Astrocyte of the cerebellum (primary cell): ENCODE measurements at regions not wholly inside any gene's neighbourhood (a gene's known extent, or its start where the extent isn't known, plus 50 kb on each side); places are given as distances from the start of the nearest gene placed in this dataset.
"Not testable (repeated sequence)": the region's sequence is repeated elsewhere in the genome, so short reads cannot be mapped to it uniquely, and the experiment has no call there.

Experiments
- DNase-seq: peaks from one replicate; pipeline ENCODE4 v3.0.0-alpha.2; 2011; ENCODE audit warnings: low read depth
- H3K4me3 ChIP-seq: 2 replicates; pipeline ENCODE4 v1.5.1; 2011; ENCODE audit warnings: mild to moderate bottlenecking, low read depth, low read length, moderate library complexity
- CTCF ChIP-seq: IDR thresholded peaks from 2 replicates; pipeline ENCODE4 v1.5.1; 2012; ENCODE audit warnings: low read length, low read depth, moderate library complexity, mild to moderate bottlenecking; ENCODE audit errors: missing control alignments
- in situ Hi-C: cut with HindIII; loops from 2 replicates; pipeline ENCODE4 v1.10.0; 2017; ENCODE audit warnings: low sequenced_read_pairs

DNA sequence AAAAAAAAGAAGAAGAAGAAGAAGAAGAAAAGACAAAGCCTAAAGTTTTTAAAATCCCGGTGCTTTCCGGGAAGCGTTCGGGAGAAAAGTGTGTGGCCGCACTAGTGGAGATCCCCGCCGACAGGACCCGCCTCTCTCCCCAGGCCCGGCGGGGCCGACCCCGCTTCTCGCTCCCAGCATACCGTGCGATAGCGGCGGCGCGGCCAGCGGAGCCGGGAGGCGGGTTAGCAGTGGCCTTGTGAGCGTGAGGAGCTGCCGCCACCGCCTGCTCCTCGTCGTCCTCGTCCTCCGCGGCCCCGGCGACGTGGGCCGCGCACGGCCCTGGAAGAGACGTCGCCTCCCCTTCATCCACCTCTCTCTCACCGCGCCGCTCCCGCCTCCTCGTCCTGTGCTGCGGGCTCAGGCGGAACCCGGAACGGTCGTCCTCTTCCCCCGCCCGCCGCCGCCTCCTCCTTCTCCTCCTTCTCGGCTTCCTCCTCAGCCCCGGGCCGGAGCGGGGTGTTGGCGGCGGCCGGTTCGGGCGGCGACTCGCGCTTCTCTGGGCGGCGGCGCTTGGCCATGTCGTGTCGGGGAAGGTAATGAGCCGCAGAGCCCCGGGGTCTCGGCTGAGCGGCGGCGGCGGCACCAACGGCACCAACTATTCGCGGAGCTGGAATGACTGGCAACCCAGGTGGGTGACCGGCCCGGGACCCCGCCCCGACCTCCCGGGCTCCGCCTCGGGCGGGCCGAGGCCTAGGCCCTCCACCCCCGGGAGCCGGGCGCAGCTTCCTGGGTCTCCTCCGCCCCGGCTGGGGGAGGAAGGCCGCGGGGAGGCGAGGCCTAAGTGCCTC lies 62.6 kb upstream of the CDR2 start:
- in situ Hi-C loops, DNase-seq: not testable (repeated sequence)
- peak overlapping the region; percentile 63 for H3K4me3 ChIP-seq

DNA sequence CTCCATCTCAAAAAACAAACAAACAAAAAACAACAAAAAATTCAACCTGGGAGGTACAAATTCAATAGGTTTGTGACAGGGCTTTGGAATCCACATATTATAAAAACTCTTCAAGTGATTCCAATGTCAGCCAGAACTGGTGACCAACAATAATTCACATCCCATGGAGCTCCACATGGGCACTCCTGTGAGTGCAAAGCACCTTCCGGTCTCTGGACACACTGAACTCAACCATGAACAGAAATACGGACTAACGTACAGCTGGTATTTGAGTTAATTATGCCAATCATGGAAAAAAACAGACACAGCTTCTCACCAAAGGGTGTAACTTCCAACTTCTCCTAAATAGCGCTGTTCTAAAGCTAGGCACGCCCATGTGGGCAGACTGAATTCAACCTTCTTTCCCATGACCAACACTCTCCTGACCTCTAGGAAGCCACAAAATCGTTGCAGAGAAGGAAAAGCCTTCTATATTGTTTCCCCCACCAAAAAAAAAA lies 62.0 kb upstream of the CDR2 start:
- peak overlapping the region; percentile 63 for H3K4me3 ChIP-seq
- DNase-seq, in situ Hi-C loops: not testable (repeated sequence)

- DNase-seq, in situ Hi-C loops, H3K4me3 ChIP-seq: not testable (repeated sequence)
These were observed 56.9 kb upstream of the CDR2 start for GRCh38 chr16:22431314-22431713.

- DNase-seq = no peak
- no peak for TF ChIP-seq CTCF
- H3K4me3 ChIP-seq = no peak overlapping the region
- in situ Hi-C loops = no loop called here
These were observed 54.2 kb upstream of the CDR2 start for GRCh38 chr16:22428654-22429053.

- TF ChIP-seq CTCF = no peak
- in situ Hi-C loops = no loop called here
These were observed 53.1 kb upstream of the CDR2 start for GRCh38 chr16:22427556-22427955.

DNA sequence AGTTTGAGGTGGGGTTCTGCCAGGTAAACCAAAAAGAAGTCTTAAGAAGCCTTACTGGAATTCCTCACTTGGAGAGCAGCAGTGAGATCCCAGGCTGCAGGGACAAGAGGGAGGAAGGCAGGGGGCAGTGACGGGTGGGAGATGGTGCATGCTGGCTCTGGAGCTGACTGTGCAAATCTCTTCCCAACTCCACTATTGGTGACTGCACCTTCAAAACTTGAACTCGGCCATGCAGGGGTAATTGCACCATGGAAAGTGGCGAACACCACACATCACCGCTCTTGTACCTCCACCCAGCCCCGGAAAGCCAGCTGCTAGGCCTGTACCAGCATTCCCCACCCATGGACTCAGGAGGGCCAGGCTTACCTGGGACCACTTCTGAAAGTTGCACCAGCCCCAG lies 51.4 kb upstream of the CDR2 start:
- DNase-seq = no peak
- TF ChIP-seq CTCF = no peak
- in situ Hi-C loops = no loop called here

More at GRCh38 chr16:22427556-22427955, 53.1 kb upstream of the CDR2 start:
- H3K4me3 ChIP-seq = no peak overlapping the region
- DNase-seq = no peak

GRCh38 chr16:22425036-22425801 lies 50.8 kb upstream of the CDR2 start:
- in situ Hi-C loops = no loop called here
- H3K4me3 ChIP-seq = no peak overlapping the region
- TF ChIP-seq CTCF = no peak
- no peak for DNase-seq

More for the DNA sequence above, 51.4 kb upstream of the CDR2 start:
- no peak overlapping the region for H3K4me3 ChIP-seq
